Right atrium auricular region (tissue), 2 donors: ENCODE measurements at regions not wholly inside any gene's neighbourhood (a gene's known extent, or its start where the extent isn't known, plus 50 kb on each side); places are given as distances from the start of the nearest gene placed in this dataset.

Experiments
- DNase-seq: peaks from one replicate; pipeline ENCODE4 v3.0.0-alpha.2; 2019; ENCODE audit warnings: low spot score
- H3K27ac ChIP-seq, 2 donors: fragments of 200-600 bp; sonication (generic); 1 replicate in 1 of 2; 2 replicates in 1 of 2; pipeline ENCODE4 v1.5.1; 2016 to 2019
- H3K27me3 ChIP-seq, 2 donors: fragments of 200-600 bp; sonication (generic); one replicate each; pipeline versions ENCODE4 v1.5.1 to v1.6.0; 2017 to 2019
- H3K36me3 ChIP-seq: fragments of 200-600 bp; sonication (generic); one replicate; pipeline ENCODE4 v1.5.1; 2016
- H3K4me1 ChIP-seq, 2 donors: fragments of 200-600 bp; sonication (generic); one replicate each; pipeline versions ENCODE4 v1.5.1 to v1.6.0; 2017 to 2019
- H3K4me3 ChIP-seq, 2 donors: fragments of 200-600 bp; sonication (generic); 1 replicate in 1 of 2; 2 replicates in 1 of 2; pipeline ENCODE4 v1.5.1; 2017 to 2019; ENCODE audit warnings: mild to moderate bottlenecking in 1 of 2, moderate library complexity in 1 of 2
- H3K9me3 ChIP-seq, 2 donors: fragments of 200-600 bp; sonication (generic); one replicate each; pipeline ENCODE4 v1.5.1; 2019
- CTCF ChIP-seq, 2 donors: fragments of 200-600 bp; sonication (generic); IDR thresholded peaks; one replicate each; pipeline ENCODE4 v1.5.1; 2019; ENCODE audit warnings: antibody characterized with exemption in 2 of 2

DNA sequence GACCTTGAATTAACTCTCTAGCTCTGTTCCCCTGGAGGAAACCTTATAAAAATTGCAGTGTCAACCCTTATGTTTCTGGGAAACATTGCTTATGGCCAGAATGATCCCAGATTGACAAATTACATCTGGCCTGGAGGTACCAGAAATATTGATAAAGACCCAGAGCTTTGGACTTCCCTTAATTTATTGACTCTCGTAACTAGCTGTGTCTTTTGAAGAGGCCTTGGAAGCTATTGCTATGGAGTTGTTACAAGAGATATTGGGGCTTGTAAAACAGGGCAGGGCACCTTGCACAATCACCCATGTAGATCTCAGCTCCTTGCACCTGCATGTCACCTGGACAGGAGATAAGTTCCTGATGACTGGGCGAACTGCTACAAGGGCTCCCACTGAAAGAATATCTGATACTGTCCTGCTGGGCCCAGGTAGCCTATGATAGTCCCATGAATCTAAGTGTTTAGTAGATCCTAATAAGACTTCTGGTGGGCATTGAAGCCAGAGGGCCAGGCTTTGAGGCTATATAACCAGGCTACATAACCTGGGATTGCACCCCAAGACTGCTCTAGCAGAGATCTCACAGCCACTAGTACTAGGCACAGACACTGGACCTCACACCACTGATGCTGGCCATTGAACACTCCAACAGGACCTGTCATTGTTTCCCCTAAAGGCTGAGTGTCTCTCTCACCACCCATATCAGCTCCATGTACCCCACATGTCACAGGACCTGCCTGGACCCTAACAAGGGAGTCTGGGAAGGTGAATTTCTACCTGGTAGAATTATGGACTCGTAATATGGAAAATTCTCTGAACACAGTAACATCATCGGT lies 135.7 kb upstream of the PWP1 start:
- Histone ChIP-seq H3K9me3 (peaks cover 0 to 5% of the 10 kb centered on the region in 2 donors), H3K27me3 (no peaks in the 10 kb centered on the region), H3K27ac (no peak overlapping the region), H3K4me3 (no peak overlapping the region), H3K4me1 (no peaks in the 10 kb centered on the region), H3K36me3 (no peaks in the 10 kb centered on the region)
- DNase-seq: no peak
- TF ChIP-seq CTCF (IDR thresholded peaks at IDR 0.05): no peak

- no peaks in the 10 kb centered on the region for H3K36me3 ChIP-seq
- peaks cover 0 to 5% of the 10 kb centered on the region in 2 donors for H3K9me3 ChIP-seq
- no peak overlapping the region for H3K4me3 ChIP-seq
- no peaks in the 10 kb centered on the region for H3K27me3 ChIP-seq
- no peak overlapping the region for H3K27ac ChIP-seq
- TF ChIP-seq CTCF (IDR thresholded peaks at IDR 0.05): no peak
- no peak for DNase-seq
- H3K4me1 ChIP-seq: no peaks in the 10 kb centered on the region
Measured at GRCh38 chr12:107551434-107551833, 134.2 kb upstream of the PWP1 start.

DNA sequence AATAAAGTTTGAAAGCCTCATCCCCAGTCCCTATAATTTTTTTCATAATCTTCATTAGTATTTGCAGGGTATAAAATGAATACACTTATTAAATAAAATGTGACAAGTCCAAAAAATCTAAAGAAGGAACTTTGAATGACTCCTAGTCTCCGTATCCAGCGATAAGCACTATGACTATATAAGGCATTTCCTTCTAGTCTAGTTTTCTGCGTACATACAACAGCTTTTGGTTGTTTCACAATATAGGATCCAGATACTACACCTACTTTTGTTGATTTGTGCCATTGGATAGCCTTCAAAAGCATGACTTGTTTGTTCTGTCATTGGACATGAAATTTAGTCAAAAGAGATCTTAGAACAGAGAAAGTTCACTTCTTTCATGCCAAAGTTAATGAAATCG lies 133.3 kb upstream of the PWP1 start:
- TF ChIP-seq CTCF (IDR thresholded peaks at IDR 0.05): no peak
- Histone ChIP-seq H3K27me3 (no peaks in the 10 kb centered on the region), H3K36me3 (no peaks in the 10 kb centered on the region), H3K9me3 (peaks cover 0 to 5% of the 10 kb centered on the region in 2 donors), H3K27ac (no peak overlapping the region), H3K4me1 (no peaks in the 10 kb centered on the region), H3K4me3 (no peak overlapping the region)
- no peak for DNase-seq

DNA sequence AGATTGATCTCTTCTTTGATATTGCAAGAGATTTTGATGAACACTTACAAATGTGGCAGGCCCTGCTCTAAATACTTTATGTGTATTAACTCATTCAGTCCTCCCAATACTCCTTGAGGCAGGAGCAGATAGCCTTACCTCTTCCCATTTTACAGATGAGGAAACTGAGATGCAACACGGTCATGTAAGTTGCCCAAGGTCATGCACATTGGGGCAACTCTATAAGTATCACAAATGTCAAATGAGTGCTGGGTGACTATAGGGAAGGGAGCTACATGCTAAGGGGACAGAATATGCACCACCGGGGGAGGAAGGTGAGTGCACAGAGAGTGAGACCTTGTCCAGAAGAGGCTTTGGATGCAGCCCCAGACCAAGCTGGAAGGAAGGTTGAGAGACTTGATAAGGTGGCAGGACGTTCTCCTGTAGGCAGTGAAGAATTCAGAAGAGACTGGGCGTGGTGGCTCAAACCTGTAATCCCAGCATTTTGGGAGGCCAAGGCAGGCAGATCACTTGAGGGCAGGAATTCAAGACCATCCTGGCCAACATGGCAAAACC lies 132.3 kb upstream of the PWP1 start:
- no peaks in the 10 kb centered on the region for H3K4me1 ChIP-seq

DNA sequence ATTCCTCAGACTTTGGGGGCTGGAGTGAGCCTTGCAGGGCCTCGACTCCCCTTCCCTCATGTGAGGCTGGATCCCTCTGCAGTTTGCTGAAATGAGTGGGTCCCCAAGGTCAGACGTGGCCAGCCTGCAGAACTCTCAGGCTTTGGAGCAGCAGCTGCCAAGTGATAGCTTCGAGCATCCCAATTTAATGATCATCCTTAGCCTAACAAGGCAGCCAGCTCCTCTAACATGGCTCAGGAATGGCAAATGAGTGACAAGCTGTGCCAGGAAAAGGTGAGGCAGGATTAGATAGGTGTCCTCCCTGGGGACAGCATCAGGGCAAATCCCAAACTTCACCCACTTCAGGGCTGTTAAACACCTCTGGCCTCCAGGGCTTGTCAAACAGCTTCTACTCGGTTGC lies 130.7 kb upstream of the PWP1 start:
- no peak for TF ChIP-seq CTCF (IDR thresholded peaks at IDR 0.05)
- DNase-seq: no peak
- no peaks in the 10 kb centered on the region for H3K4me1 ChIP-seq
- H3K9me3 ChIP-seq: no peaks in the 10 kb centered on the region
- no peaks in the 10 kb centered on the region for H3K27me3 ChIP-seq
- H3K36me3 ChIP-seq: no peaks in the 10 kb centered on the region
- H3K27ac ChIP-seq: no peak overlapping the region
- H3K4me3 ChIP-seq: no peak overlapping the region

More for the DNA sequence above, 132.3 kb upstream of the PWP1 start:
- no peak for DNase-seq
- H3K27ac ChIP-seq: no peak overlapping the region
- H3K27me3 ChIP-seq: no peaks in the 10 kb centered on the region
- H3K36me3 ChIP-seq: no peaks in the 10 kb centered on the region
- H3K9me3 ChIP-seq: peaks cover 0 to 5% of the 10 kb centered on the region in 2 donors
- no peak overlapping the region for H3K4me3 ChIP-seq
- no peak for TF ChIP-seq CTCF (IDR thresholded peaks at IDR 0.05)
